Kidney (tissue), 13 donors: ENCODE measurements at regions not wholly inside any gene's neighbourhood (a gene's known extent, or its start where the extent isn't known, plus 50 kb on each side); places are given as distances from the start of the nearest gene placed in this dataset.

Source experiments
- DNase-seq, 5 donors: peaks; one replicate each; pipeline ENCODE4 v3.0.0-alpha.2; 2013 to 2020
- FAIRE-seq: peaks from 2 replicates; lab custom pipeline; 2012; peaks lifted over from hg19 to GRCh38; lab: Jason Lieb, UNC
- H3K27ac ChIP-seq, 2 donors: one replicate each; pipeline ENCODE4 v1.7.0; 2013; ENCODE audit warnings: low read depth in 2 of 2, low read length in 2 of 2, inconsistent platforms in 1 of 2
- H3K27me3 ChIP-seq: one replicate; pipeline ENCODE4 v1.7.1; 2013; ENCODE audit warnings: low read length, inconsistent platforms; ENCODE audit not compliant: control insufficient read depth, insufficient read depth
- H3K36me3 ChIP-seq, 3 donors: one replicate each; pipeline versions ENCODE4 v1.7.0 to v1.7.1; 2013; ENCODE audit warnings: low read length in 3 of 3, control low read depth in 1 of 3, inconsistent platforms in 1 of 3; ENCODE audit not compliant: insufficient read depth in 3 of 3, control insufficient read depth in 2 of 3
- H3K4me1 ChIP-seq, 3 donors: one replicate each; pipeline versions ENCODE4 v1.7.0 to v1.7.1; 2013; ENCODE audit warnings: low read length in 3 of 3, inconsistent platforms in 1 of 3, low read depth in 1 of 3; ENCODE audit not compliant: control insufficient read depth in 2 of 3, insufficient read depth in 2 of 3
- H3K4me3 ChIP-seq, 3 donors: one replicate each; pipeline versions ENCODE4 v1.7.0 to v1.8.1; 2013; ENCODE audit warnings: low read length in 3 of 3, control low read depth in 1 of 3, inconsistent platforms in 1 of 3
- H3K9ac ChIP-seq, 3 donors: one replicate each; pipeline versions ENCODE4 v1.7.0 to v1.7.1; 2013; ENCODE audit warnings: low read length in 3 of 3, control low read depth in 1 of 3, inconsistent platforms in 1 of 3
- H3K9me3 ChIP-seq, 3 donors: one replicate each; pipeline versions ENCODE4 v1.7.0 to v1.7.1; 2013; ENCODE audit warnings: low read length in 3 of 3, control low read depth in 1 of 3, inconsistent platforms in 1 of 3; ENCODE audit not compliant: control insufficient read depth in 2 of 3, insufficient read depth in 1 of 3
- CTCF ChIP-seq: IDR thresholded peaks from 3 replicates; pipeline ENCODE4 v1.5.1; 2012; ENCODE audit warnings: mild to moderate bottlenecking, moderate library complexity, borderline replicate concordance; ENCODE audit not compliant: insufficient read depth; ENCODE audit errors: extremely low read depth
- intact Hi-C: fragments of 100-400 bp; cut with DNase I; formaldehyde crosslinking; loops from one replicate; pipeline ENCODE4 v1.11.1; 2022
- donor health status: control.
- donor health status: control.
- donor health status: control.
- donor health status: control.
- donor health status: control.
- donor health status: DM: yes; HTN: yes; CAD: no.
- donor health status: Normal renal cell carcinoma (clear cell type).

GRCh38 chr6:3518356-3519190 is 61.7 kb upstream of the SLC22A23 start:
- Histone ChIP-seq H3K4me1 (no peaks in the 10 kb centered on the region), H3K27me3 (no peaks in the 10 kb centered on the region), H3K9ac (no peak overlapping the region), H3K4me3 (no peak overlapping the region), H3K9me3 (no peaks in the 10 kb centered on the region), H3K36me3 (no peaks in the 10 kb centered on the region), H3K27ac (no peak overlapping the region)
- FAIRE-seq (no peak), DNase-seq (no peak)
- TF ChIP-seq CTCF, result no peak
- intact Hi-C loops, result no loop called here

- no peak overlapping the region for H3K4me3 ChIP-seq
- DNase-seq (no peak), FAIRE-seq (no peak)
- no peak for TF ChIP-seq CTCF
- no peaks in the 10 kb centered on the region for H3K4me1 ChIP-seq
- no peak overlapping the region for H3K9ac ChIP-seq
- H3K9me3 ChIP-seq, result no peaks in the 10 kb centered on the region
- no peaks in the 10 kb centered on the region for H3K27me3 ChIP-seq
- intact Hi-C loops, result no loop called here
- no peaks in the 10 kb centered on the region for H3K36me3 ChIP-seq
- H3K27ac ChIP-seq, result no peak overlapping the region
Measured at GRCh38 chr6:3517350-3517749, 60.5 kb upstream of the SLC22A23 start.

GRCh38 chr6:3516092-3516491 is 59.2 kb upstream of the SLC22A23 start:
- Histone ChIP-seq H3K36me3 (no peaks in the 10 kb centered on the region), H3K27me3 (no peaks in the 10 kb centered on the region), H3K9ac (no peak overlapping the region), H3K4me1 (no peaks in the 10 kb centered on the region), H3K27ac (no peak overlapping the region), H3K4me3 (no peak overlapping the region), H3K9me3 (no peaks in the 10 kb centered on the region)
- no peak for TF ChIP-seq CTCF
- no peak for FAIRE-seq
- intact Hi-C loops, result no loop called here
- DNase-seq, result no peak
